WTC11 (cell line): ENCODE measurements at regions not wholly inside any gene's neighbourhood (a gene's known extent, or its start where the extent isn't known, plus 50 kb on each side); places are given as distances from the start of the nearest gene placed in this dataset.
"Not testable (repeated sequence)": the region's sequence is repeated elsewhere in the genome, so short reads cannot be mapped to it uniquely, and the experiment has no call there.

ENCODE experiments used
- ATAC-seq: fragments of 200-7000 bp; cut with Tn5 transposase; 2 replicates; pipeline ENCODE4 v1.10.0; 2021; ENCODE audit warnings: mild to moderate bottlenecking, moderate library complexity
- CTCF ChIA-PET: fragments of 300-600 bp; sonication (Branson Sonifier 250); formaldehyde crosslinking; loops from one replicate; lab custom pipeline; 2021; ENCODE audit warnings: antibody characterized with exemption; lab: Charles Lee
- POLR2A ChIA-PET: fragments of 350-600 bp; sonication (Branson Sonifier 250); formaldehyde crosslinking; loops from one replicate; lab custom pipeline; 2021; ENCODE audit warnings: antibody characterized with exemption; lab: Charles Lee
- DNase-seq: peaks from one replicate; pipeline ENCODE4 v3.0.0; 2021; ENCODE audit warnings: low spot score
- H3K27ac Mint-ChIP-seq: 2 replicates; pipeline ENCODE4 v1.8.0; 2021; ENCODE audit warnings: mixed read lengths
- H3K27me3 Mint-ChIP-seq: 2 replicates; pipeline ENCODE4 v1.8.0; 2021; ENCODE audit warnings: low read depth, mild to moderate bottlenecking, moderate library complexity, mixed read lengths
- H3K36me3 Mint-ChIP-seq: 2 replicates; pipeline ENCODE4 v1.8.0; 2021; ENCODE audit warnings: mixed read lengths
- H3K4me1 Mint-ChIP-seq: 2 replicates; pipeline ENCODE4 v1.8.0; 2022; ENCODE audit warnings: mixed read lengths
- H3K4me3 Mint-ChIP-seq: 2 replicates; pipeline ENCODE4 v1.8.0; 2021; ENCODE audit warnings: mild to moderate bottlenecking, moderate library complexity, mixed read lengths
- H3K9me3 Mint-ChIP-seq: 2 replicates; pipeline ENCODE4 v1.8.0; 2021; ENCODE audit warnings: mixed read lengths
- ATF1 ChIP-seq: sonication (generic); formaldehyde crosslinking; IDR thresholded peaks from 2 replicates; pipeline ENCODE4 v1.8.1; 2023; ENCODE audit warnings: mild to moderate bottlenecking, moderate library complexity, missing genetic modification reagents
- ATF6 ChIP-seq: sonication (generic); formaldehyde crosslinking; IDR thresholded peaks from 2 replicates; pipeline ENCODE4 v1.8.1; 2023; ENCODE audit warnings: mild to moderate bottlenecking, missing genetic modification reagents
- CBFB ChIP-seq: sonication (generic); formaldehyde crosslinking; IDR thresholded peaks from 2 replicates; pipeline ENCODE4 v1.8.1; 2022; ENCODE audit warnings: mild to moderate bottlenecking, low read depth, missing genetic modification reagents
- E2F4 ChIP-seq: sonication (generic); formaldehyde crosslinking; IDR thresholded peaks from 2 replicates; pipeline ENCODE4 v1.8.1; 2022; ENCODE audit warnings: low read depth, mild to moderate bottlenecking, moderate library complexity, missing genetic modification reagents, borderline replicate concordance
- EMX1 ChIP-seq: fragments of 250-450 bp; sonication (Bioruptor Pico); IDR thresholded peaks from 2 replicates; pipeline ENCODE4 v1.8.0; 2021; ENCODE audit warnings: mild to moderate bottlenecking
- FOXK1 ChIP-seq: sonication (generic); formaldehyde crosslinking; IDR thresholded peaks from 2 replicates; pipeline ENCODE4 v1.8.0; 2022; ENCODE audit warnings: mild to moderate bottlenecking, moderate library complexity, missing genetic modification reagents
- GABPB1 ChIP-seq: sonication (generic); formaldehyde crosslinking; IDR thresholded peaks from 2 replicates; pipeline ENCODE4 v1.8.1; 2023; ENCODE audit warnings: mild to moderate bottlenecking, missing genetic modification reagents
- GTF2I ChIP-seq: fragments of 250-450 bp; sonication (Bioruptor Pico); conservative IDR thresholded peaks from 2 replicates; pipeline ENCODE4 v1.4.0; 2021; ENCODE audit warnings: mild to moderate bottlenecking
- NFATC4 ChIP-seq: fragments of 250-450 bp; sonication (Bioruptor Pico); IDR thresholded peaks from 2 replicates; pipeline ENCODE4 v1.9.0; 2021; ENCODE audit warnings: mild to moderate bottlenecking
- NFE2L1 ChIP-seq: sonication (generic); formaldehyde crosslinking; IDR thresholded peaks from 2 replicates; pipeline ENCODE4 v1.8.1; 2023; ENCODE audit warnings: missing genetic modification reagents
- SMAD3 ChIP-seq: sonication (generic); formaldehyde crosslinking; IDR thresholded peaks from 2 replicates; pipeline ENCODE4 v1.8.0; 2022; ENCODE audit warnings: missing genetic modification reagents, mild to moderate bottlenecking, borderline replicate concordance
- ZBTB43 ChIP-seq: sonication (generic); formaldehyde crosslinking; IDR thresholded peaks from 2 replicates; pipeline ENCODE4 v1.8.1; 2023; ENCODE audit warnings: mild to moderate bottlenecking, missing genetic modification reagents
- ZNF281 ChIP-seq: sonication (generic); formaldehyde crosslinking; IDR thresholded peaks from 2 replicates; pipeline ENCODE4 v1.8.0; 2023; ENCODE audit warnings: mild to moderate bottlenecking, missing genetic modification reagents
- ZNF396 ChIP-seq: fragments of 250-450 bp; sonication (Bioruptor Pico); IDR thresholded peaks from 2 replicates; pipeline ENCODE4 v1.8.0; 2021; ENCODE audit warnings: mild to moderate bottlenecking, moderate library complexity, borderline replicate concordance

- Mint-ChIP-seq H3K9me3 (no peaks in the 10 kb centered on the region), H3K4me3 (no peak overlapping the region), H3K36me3 (no peaks in the 10 kb centered on the region), H3K27ac (no peak overlapping the region), H3K4me1 (peaks cover 5% of the 10 kb centered on the region), H3K27me3 (no peaks in the 10 kb centered on the region)
- peak; percentile 55; the same call in 1 of the 2 replicates for ATAC-seq
- CTCF ChIA-PET, result interaction anchor here (0.7 kb wide), 1 partner anchor 38 kb away, joined by 3 read pairs; no protein-coding TSS in a partner anchor
- POLR2A ChIA-PET, result no interaction called here
- TF ChIP-seq EMX1 (no peak), NFATC4 (CRISPR knock-in tag) (no peak), E2F4 (no peak), SMAD3 (CRISPR knock-in tag) (no peak)
- DNase-seq, result no peak
These were observed 452.0 kb downstream of the EPHA7 start for GRCh38 chr6:92967362-92967761.

GRCh38 chr6:92962846-92963245 lies 456.5 kb downstream of the EPHA7 start:
- TF ChIP-seq ZBTB43 (CRISPR knock-in tag) (no peak), GTF2I (CRISPR knock-in tag) (no peak)
- Mint-ChIP-seq H3K9me3 (peaks cover 28% of the 10 kb centered on the region), H3K4me1 (peaks cover 5% of the 10 kb centered on the region), H3K36me3 (peaks cover 24% of the 10 kb centered on the region), H3K27me3 (peaks cover 2% of the 10 kb centered on the region; the same call in 1 of the 2 replicates), H3K4me3 (no peak overlapping the region), H3K27ac (no peak overlapping the region)
- POLR2A ChIA-PET, result no interaction called here
- ATAC-seq, result no peak
- CTCF ChIA-PET, result no interaction called here
- no peak for DNase-seq

GRCh38 chr6:92952111-92952510 lies 467.2 kb downstream of the EPHA7 start:
- POLR2A ChIA-PET, H3K4me3 Mint-ChIP-seq, H3K4me1 Mint-ChIP-seq, H3K27ac Mint-ChIP-seq, H3K27me3 Mint-ChIP-seq, ATAC-seq, DNase-seq: not testable (repeated sequence)
- Mint-ChIP-seq H3K36me3 (peaks cover 16% of the 10 kb centered on the region), H3K9me3 (peaks cover 33% of the 10 kb centered on the region)
- CTCF ChIA-PET, result interaction anchor here (1.5 kb wide), 1 partner anchor 141 kb away, joined by 4 read pairs; no protein-coding TSS in a partner anchor

GRCh38 chr6:92945799-92946198 lies 473.6 kb downstream of the EPHA7 start:
- ATAC-seq, result no peak

More at GRCh38 chr6:92945799-92946198, 473.6 kb downstream of the EPHA7 start:
- no peak for TF ChIP-seq ATF6 (CRISPR knock-in tag)
- no peak for TF ChIP-seq CBFB (CRISPR knock-in tag)
- TF ChIP-seq GABPB1 (CRISPR knock-in tag), result no peak
- no peak for TF ChIP-seq FOXK1 (CRISPR knock-in tag)
- no peak for TF ChIP-seq NFE2L1 (CRISPR knock-in tag)
- TF ChIP-seq ZNF281 (CRISPR knock-in tag), result no peak
- no peak for TF ChIP-seq ZNF396 (CRISPR knock-in tag)
- TF ChIP-seq ATF1 (CRISPR knock-in tag), result no peak
- Mint-ChIP-seq H3K27me3 (no peaks in the 10 kb centered on the region), H3K27ac (no peak overlapping the region), H3K36me3 (no peaks in the 10 kb centered on the region), H3K9me3 (no peaks in the 10 kb centered on the region), H3K4me1 (no peaks in the 10 kb centered on the region), H3K4me3 (no peak overlapping the region)
- no peak for DNase-seq
- ChIA-PET POLR2A (no interaction called here), CTCF (interaction anchor here (1.8 kb wide), 1 partner anchor 135 kb away, joined by 5 read pairs; no protein-coding TSS in a partner anchor)
